GM03348 (cell line): ENCODE measurements at regions not wholly inside any gene's neighbourhood (a gene's known extent, or its start where the extent isn't known, plus 50 kb on each side); places are given as distances from the start of the nearest gene placed in this dataset.
"Not testable (repeated sequence)": the region's sequence is repeated elsewhere in the genome, so short reads cannot be mapped to it uniquely, and the experiment has no call there.

Source experiments
- DNase-seq: peaks from one replicate; pipeline ENCODE4 v3.0.0; 2012; ENCODE audit warnings: low spot score

- DNase-seq: no peak
Observed at GRCh38 chr2:193463011-193463410, 1268.3 kb upstream of the TMEFF2 start.

GRCh38 chr2:193462411-193462810 is 1267.7 kb upstream of the TMEFF2 start:
- DNase-seq: no peak

GRCh38 chr2:193461431-193461934 is 1266.8 kb upstream of the TMEFF2 start:
- DNase-seq: no peak

- no peak for DNase-seq
Observed at GRCh38 chr2:193446967-193447366, 1252.2 kb upstream of the TMEFF2 start.

- no peak for DNase-seq
Observed at GRCh38 chr2:193442293-193442692, 1247.6 kb upstream of the TMEFF2 start.

- DNase-seq: no peak
Observed at GRCh38 chr2:193428336-193428818, 1233.6 kb upstream of the TMEFF2 start.

- not testable (repeated sequence) for DNase-seq
Observed at GRCh38 chr2:193412368-193412767, 1217.6 kb upstream of the TMEFF2 start.

- no peak for DNase-seq
Observed at GRCh38 chr2:193409951-193410350, 1215.2 kb upstream of the TMEFF2 start.

- DNase-seq: no peak
Observed at GRCh38 chr2:193382583-193382982, 1187.8 kb upstream of the TMEFF2 start.

- no peak for DNase-seq
Observed at GRCh38 chr2:193377789-193378188, 1183.1 kb upstream of the TMEFF2 start.

GRCh38 chr2:193373120-193373519 is 1178.4 kb upstream of the TMEFF2 start:
- no peak for DNase-seq

- DNase-seq: no peak
Observed at GRCh38 chr2:193371200-193371599, 1176.5 kb upstream of the TMEFF2 start.

GRCh38 chr2:193368615-193369014 is 1173.9 kb upstream of the TMEFF2 start:
- DNase-seq: no peak

GRCh38 chr2:193357508-193357907 is 1162.8 kb upstream of the TMEFF2 start:
- DNase-seq: no peak

GRCh38 chr2:193352665-193353242 is 1158.0 kb upstream of the TMEFF2 start:
- DNase-seq: not testable (repeated sequence)

- no peak for DNase-seq
Observed at GRCh38 chr2:193350509-193350908, 1155.8 kb upstream of the TMEFF2 start.

- no peak for DNase-seq
Observed at GRCh38 chr2:193349642-193350041, 1154.9 kb upstream of the TMEFF2 start.

GRCh38 chr2:193348055-193348454 is 1153.3 kb upstream of the TMEFF2 start:
- no peak for DNase-seq

GRCh38 chr2:193336781-193337180 is 1142.0 kb upstream of the TMEFF2 start:
- DNase-seq: no peak

- DNase-seq: no peak
Observed at GRCh38 chr2:193334401-193334800, 1139.7 kb upstream of the TMEFF2 start.

- no peak for DNase-seq
Observed at GRCh38 chr2:193333539-193333938, 1138.8 kb upstream of the TMEFF2 start.

GRCh38 chr2:193332941-193333340 is 1138.2 kb upstream of the TMEFF2 start:
- no peak for DNase-seq

- no peak for DNase-seq
Observed at GRCh38 chr2:193331676-193332075, 1136.9 kb upstream of the TMEFF2 start.

- DNase-seq: no peak
Observed at GRCh38 chr2:193326296-193326695, 1131.6 kb upstream of the TMEFF2 start.
